Jurkat, Clone E6-1 (cell line): ENCODE measurements at regions not wholly inside any gene's neighbourhood (a gene's known extent, or its start where the extent isn't known, plus 50 kb on each side); places are given as distances from the start of the nearest gene placed in this dataset.

Experiments used
- DNase-seq: peaks from one replicate; pipeline ENCODE4 v3.0.0-alpha.2; 2011; ENCODE audit warnings: low read depth, low spot score
- H3K4me3 ChIP-seq: 2 replicates; pipeline ENCODE4 v1.5.1; 2011; ENCODE audit warnings: mild to moderate bottlenecking, low read length, control low read depth, moderate library complexity

DNA sequence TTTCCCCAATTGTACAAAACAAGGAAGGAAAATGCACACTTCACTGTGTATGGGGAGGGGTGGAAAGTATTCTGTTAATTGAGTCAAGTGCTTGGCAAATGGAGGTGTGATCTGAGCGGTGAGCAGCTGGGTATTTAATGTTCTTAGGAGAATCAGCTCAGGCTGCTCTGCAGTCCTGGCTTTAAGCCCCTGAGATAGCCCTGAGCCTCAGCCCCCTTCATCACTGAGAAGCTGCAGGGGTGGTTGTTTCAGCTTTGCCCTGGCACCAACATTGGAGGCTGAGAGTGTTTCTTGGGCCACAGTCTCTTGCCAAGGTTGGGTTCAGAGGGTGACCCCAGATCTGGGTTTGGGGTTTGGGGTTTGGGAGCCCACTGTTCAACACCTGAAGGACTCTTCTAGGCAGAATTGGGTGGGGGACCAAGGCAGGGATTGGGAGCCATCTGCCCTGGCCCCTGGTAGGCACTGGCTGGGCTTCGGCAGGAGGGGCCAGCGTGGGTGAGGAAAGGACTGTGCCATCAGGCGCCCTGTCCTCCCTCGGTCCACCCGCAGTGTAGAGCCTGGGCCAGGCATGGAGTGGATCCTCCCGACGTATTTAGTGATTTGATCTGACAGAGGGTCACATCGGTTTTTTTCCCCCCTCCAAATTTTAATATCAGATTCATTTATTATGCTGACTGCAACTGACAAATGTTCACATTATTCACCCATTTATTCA, 66.7 kb upstream of the ZNF536 start:
- no peak for DNase-seq
- no peak overlapping the region for H3K4me3 ChIP-seq

DNA sequence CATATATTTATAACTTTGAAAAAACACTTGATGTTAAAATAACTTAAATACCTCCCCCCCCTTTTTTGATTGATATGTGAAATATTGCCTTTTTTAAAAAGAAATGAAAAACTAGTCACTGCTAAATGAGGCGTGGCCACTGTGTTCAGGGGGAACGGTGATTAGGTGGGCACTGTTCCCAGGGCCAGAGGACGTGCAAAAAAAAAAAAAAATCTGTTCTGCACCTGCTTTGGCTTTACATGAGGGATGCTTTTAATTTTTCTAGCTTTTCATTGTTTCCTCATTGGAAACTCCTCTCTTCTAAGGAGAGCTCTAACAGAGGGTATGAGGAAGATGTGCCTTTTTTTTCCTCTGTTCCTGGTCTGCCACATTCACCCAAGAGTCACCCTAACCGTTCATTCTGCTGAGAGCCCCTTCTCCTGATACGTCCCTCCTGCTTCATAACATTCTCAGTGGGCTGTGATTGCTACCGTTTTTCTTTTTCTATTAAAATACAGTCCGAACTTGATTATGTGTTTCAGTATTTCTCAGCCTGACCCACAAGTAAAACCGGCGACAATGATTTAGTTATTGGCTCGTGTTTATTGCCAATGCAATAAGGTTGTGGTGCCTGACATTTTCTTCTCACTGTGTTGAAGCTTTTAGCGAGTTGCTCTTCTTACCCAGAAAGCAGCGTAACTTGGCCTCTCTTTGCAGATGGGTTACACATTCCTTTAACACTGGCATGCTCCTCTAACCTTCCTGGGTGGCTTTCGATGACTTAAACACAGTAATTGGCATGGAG, 64.8 kb upstream of the ZNF536 start:
- no peak for DNase-seq
- no peak overlapping the region for H3K4me3 ChIP-seq

DNA sequence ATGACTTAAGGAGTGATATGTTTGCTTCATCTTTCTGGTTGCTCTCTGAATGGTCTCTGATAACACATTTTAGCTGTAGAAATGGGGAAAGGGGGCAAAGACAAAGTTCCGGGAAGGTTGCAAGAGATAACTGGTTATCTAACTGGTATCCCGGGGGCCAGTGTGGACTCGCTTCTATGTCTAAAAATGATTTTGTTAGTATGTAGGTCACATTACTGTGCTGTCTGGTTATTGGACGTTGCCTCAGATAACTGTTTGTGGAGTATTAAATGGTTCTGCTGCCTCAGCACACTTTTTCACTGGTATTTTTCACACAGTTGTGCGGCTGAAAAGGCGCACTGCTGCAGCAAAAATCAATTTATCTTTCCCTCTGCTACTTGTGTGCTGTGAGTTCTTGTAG, 63.0 kb upstream of the ZNF536 start:
- no peak overlapping the region for H3K4me3 ChIP-seq
- DNase-seq: no peak

DNA sequence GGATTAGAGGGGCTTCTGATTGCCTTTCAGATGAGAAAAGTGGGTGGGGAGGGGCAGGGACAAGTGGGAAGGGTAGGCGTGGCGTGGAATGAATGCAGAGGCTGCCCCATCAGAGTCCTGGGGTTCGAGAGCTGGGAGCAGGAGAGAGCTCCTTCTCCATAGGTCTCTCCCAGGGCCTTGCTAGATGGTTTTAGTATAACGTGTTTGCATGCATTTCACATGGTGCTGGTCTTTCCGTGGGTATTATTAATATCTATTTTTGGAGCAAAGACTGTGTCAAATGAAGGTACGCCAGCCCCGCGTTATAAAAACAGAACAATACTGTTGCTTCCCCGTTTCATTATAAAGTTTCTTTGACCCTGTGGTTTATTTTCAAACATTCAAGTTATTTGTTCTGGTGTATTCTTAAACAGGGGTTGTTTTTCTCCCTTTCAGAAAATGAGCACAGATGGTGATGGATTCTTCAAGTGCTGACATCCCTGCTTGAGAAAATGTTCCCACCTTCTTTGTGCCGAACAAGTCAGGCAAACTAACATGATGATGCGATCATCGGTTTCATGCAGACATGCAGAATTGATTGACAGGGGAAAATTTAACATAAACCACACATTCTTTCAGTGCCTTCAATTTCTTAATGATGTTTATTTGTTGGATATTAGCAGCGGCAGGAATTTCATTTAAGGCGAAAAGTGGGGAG, 62.1 kb upstream of the ZNF536 start:
- no peak for DNase-seq
- H3K4me3 ChIP-seq: no peak overlapping the region

DNA sequence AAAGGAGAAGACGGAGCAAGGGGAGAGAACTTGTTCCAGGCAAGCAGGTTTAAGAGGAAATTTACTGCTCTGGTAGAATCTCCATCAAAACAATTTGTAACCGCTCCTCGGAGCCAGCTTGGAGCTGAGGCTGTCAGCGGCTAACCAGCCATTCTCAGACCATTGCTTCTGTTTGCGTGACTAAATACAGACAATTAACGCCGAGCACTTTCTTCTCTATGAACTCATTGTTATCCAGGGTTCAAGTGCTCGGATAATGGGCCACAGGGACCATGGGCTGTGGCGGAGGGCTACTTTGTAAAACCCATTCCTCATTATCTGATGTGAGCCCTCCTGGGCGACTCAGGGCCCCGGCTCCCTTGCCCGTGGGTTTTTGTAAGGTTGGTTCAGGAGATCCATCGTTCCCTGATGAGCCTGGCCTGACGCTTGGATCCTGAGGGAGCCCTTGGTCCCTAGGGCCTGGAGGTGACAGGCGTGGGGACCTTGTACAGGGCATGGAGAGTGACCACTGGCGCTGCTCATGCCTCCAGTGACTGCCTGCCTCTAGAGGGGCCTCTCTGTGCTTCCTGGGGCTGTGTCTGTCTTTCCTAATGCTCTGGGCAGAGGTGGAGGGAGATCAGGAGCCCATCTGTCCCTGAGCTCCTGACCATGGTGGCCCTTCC, 61.5 kb upstream of the ZNF536 start:
- no peak for DNase-seq
- no peak overlapping the region for H3K4me3 ChIP-seq

DNA sequence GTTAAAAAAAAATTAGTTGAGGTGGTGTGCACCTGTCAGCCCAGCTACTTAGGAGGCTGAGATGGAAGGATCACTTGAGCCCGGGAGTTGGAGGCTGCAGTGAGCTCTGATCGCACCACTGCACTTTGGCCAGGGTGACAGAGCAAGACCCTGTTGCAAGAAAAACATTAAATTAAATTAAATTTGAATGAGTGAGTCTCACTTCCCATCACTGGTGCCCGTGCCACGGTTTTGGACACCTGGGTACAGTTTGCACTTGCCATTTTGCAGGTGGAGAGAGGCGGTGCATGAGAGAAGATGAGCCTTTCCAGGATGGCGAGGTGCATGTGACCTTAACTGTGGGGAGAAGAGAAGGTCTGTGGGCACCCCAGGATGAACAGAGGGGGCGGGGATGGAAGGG, 60.3 kb upstream of the ZNF536 start:
- H3K4me3 ChIP-seq: no peak overlapping the region
- no peak for DNase-seq

DNA sequence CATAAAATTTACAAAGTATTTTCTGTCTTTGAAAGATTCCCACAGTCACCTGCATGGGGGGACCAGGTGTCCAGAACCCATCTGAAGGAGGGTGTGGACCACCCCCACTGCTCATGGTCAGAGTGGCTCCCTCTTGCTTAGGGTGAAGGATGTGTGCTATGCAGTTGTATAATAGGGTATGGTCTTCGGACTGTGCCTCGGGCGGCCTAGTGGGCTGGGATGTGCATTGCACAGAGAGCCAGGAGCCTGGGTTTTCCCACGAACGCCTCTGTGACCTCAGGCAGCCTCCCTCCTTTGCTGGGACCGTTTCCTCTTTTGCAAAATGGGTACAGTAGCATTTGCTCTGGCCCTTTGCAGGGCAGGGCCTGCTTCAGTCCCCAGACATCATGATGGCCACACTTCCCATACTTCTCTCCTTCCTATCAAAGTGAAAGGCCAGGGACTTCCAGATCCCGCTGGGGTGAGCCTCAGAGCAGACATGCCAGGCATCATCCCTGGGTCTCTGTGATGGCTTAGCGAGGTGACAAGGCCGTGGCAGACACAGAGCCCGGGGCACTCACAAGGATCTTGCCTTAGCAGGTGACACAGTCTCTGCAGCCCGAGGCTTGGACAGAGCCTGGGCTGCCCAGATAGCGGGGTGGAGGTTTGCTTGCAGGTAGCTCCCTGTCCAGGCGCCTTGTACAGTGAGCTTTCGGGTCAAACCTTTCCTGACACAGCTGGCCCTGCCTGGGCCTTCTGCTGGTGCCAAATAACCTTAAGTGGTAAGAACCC, 59.4 kb upstream of the ZNF536 start:
- DNase-seq: no peak
- H3K4me3 ChIP-seq: no peak overlapping the region

DNA sequence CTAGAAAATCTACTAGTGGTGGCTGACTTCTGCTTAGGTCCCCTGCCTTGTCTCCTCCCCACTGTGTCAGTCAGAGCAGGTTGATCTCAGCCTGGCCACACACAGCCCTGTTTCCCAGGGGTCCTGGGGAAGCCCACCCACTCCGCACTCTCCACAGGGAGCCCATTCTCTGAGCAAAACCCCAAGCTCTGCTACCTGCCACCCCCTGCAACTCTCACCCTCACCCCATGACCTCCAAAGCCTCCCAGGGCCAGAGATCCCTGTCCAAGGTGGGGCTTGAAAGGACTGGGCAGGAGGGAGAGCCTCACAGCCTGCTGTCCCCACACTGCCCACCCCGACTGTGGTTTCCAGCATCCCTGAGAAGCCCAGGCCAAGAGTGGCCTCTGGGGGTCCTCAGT, 58.8 kb upstream of the ZNF536 start:
- no peak for DNase-seq

DNA sequence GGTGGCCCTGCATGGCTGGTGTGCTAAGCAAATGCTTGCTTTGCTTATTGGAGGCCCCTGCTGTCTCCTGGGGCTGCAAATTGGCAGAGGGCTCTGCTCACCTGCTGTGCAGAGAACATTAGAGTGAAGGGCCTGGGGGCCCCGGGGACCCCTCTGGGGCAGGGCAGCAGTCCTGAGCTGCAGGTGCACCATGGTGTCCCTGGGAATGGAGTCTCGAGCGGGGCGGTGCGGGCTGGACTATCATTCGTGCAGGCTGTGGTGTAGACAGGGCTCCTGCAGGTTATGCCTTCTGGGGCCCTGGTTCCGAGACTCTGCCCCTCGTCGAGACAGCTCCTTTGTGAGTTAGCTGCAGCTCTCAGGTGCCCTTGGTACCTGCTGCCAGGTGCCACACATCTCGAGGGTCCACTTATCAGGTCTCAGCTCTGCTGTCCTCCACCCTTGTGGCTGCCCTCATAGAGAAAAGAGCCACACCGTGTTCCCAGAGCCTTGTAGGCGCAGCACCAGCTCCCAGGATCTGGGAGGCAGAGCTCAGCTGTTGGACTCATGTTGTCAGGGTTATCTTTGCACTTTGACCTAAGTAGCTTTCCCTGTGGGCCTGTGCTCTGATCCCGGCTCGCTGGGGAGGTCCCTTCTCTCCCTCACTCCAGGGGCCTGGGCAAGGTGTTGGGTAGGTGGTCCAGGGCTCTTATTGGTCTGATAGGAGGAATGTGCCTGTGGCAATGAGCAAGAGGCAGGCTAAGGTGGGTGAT, 58.0 kb upstream of the ZNF536 start:
- DNase-seq: no peak
- H3K4me3 ChIP-seq: no peak overlapping the region

More for the DNA sequence above, 58.8 kb upstream of the ZNF536 start:
- no peak overlapping the region for H3K4me3 ChIP-seq

DNA sequence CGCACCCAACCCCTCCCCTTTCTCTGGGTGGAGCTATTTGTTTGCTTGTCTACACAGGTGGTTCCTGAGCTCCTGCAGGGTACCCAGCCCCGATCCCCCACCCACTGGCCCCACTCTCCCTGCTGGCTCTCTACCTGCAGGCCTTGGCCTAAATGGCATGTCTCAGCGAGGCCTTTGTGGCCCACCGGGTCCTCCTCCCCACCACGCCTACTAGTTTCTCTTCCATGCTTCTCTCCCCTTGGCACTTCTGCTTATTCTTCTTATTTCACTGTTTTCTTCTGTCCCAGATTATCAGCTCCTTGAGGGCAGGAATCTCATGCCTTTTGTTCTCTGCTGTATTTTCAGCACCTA, 57.4 kb upstream of the ZNF536 start:
- no peak overlapping the region for H3K4me3 ChIP-seq
- no peak for DNase-seq

DNA sequence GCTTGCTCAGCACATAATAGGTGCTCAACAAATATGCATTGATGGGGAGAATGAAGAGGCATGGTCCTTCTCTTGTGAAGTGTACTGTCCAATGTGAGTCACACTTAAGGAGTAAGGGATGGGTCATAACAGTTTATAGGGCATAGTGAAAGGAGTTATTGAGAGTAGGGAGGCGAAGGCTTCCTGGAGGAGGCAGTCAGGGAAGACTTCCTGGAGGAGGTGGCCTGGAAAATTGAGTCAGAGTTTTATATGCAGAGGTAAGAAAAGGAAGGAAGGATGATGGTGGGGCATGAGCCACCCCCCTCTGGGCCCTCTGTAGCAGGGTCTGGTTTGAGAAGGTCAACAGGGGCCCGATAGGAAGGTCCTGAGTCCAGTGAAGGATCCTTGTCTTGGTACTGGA, 57.0 kb upstream of the ZNF536 start:
- H3K4me3 ChIP-seq: no peak overlapping the region
- DNase-seq: no peak

DNA sequence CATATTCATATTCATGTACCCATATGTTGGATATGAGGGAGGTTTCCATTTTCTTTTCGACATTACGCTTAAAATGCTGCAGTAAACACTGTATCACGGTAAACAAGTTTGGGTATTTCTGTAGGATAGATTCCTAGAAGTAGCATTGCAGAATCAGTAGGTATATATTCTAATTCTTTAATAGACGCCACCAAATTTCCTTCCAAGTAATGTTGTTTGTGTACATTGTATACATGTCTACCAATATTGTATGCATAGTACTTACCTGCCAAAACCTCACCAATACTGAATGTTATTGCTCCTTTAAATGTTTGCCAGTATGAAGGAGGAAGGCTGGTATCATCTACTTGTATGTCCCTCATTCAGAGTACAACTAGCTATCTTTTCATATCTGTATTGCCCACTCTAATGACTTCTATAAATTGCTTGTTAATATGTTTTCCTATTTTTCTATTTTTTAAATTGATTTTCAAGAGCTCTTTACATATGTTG, 56.1 kb upstream of the ZNF536 start:
- no peak for DNase-seq
- no peak overlapping the region for H3K4me3 ChIP-seq

DNA sequence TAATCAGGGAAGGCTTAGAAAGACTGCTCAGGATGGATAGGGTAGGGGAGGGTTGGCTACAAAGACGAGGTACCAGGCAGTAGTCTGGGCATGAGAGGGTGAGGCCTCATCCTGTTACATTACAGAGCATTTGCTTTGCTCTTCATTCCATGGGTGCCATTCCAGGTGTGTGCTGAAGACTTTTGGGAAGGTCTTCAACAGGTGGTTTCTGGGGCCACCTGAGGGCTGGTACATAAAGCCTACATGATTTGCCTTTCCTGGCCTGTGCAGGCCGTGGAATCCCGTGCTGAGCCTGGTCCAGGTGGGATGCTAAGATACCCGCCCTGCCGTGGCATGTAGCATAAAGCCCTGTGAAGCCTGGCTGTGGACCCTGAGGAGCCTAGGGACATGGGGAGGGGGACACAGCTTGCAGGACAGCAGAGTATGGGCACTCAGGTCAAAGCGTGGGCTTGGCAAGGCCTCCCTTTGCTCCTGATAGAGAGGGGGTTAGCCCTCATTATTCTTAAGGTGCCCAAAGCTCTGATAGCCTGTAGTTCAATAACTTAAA, 55.6 kb upstream of the ZNF536 start:
- DNase-seq: no peak
- H3K4me3 ChIP-seq: no peak overlapping the region

DNA sequence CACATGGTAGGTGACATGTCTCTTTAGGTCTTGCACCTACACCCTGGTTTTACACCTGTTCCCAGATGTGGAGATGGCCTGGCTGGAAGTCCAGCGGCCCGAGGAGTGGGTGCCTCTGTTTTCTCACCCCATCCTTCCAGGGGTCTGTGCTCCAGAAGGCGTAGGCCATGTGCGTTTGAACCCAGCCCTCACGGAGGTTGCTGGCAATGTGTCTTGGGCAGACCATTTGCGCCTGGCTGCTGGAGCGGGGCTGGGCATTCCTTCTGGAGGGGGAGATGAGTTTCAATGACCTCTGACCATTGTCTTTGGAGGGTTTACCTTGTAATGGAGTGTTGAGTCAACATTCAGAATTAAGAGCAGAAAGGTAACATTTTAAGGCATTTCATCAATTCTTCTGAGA, 54.8 kb upstream of the ZNF536 start:
- DNase-seq: no peak
- H3K4me3 ChIP-seq: no peak overlapping the region

DNA sequence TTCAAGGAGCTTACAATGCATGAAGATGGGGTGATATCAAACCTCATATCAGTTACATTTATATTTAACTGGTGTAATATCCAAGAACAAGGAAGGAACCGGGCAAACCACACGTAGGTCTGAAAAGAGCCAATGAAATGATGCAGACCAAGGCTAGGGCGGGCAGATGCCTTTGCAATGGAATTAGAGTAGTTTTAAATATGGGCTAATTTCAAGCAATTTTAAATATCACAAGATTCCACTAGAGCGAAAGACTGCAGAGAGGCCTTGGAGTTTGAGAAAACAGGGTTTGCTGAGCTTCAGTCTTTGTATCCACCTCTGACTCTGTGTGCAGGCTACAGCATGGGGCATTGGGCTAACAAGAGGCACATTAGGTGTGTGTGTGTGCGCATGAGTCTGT, 53.9 kb upstream of the ZNF536 start:
- DNase-seq: no peak
- no peak overlapping the region for H3K4me3 ChIP-seq

DNA sequence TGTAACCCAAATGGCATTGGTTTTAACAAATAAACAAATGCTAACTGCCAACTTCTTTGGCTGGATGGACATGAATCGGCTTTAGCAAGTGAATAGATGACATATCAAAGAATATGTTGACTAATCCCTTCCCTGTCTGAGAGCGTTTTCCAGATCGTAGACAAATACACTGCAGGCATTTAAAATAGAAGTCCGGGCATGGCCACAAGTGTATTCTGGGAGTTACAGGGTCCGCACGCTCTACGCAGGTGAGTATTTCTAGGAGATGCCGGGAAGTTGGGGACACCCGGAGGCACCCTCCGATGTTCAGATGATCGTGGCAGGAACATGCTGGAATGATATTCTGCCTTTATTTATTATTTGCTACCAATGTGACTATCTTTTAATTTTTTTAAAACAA, 53.2 kb upstream of the ZNF536 start:
- DNase-seq: no peak
- no peak overlapping the region for H3K4me3 ChIP-seq

DNA sequence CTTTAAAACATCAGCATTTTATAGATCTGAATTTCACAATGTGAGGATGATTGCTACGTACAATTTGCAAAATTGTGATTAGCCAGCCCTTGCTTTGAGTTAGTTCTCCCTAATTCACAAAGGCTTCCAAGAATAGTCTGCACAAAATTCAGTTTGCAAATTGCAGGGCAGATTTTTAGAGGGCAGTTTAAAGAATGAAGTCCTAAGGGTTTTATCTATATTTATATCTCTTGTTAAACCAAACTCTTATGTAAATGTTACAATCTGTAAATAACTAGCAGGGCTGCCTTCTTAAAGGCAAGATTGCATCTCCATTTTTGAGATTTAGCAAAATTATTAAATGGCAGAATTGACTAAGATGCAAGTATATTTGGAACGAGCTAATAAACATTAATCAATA, 52.8 kb upstream of the ZNF536 start:
- DNase-seq: no peak
- no peak overlapping the region for H3K4me3 ChIP-seq

DNA sequence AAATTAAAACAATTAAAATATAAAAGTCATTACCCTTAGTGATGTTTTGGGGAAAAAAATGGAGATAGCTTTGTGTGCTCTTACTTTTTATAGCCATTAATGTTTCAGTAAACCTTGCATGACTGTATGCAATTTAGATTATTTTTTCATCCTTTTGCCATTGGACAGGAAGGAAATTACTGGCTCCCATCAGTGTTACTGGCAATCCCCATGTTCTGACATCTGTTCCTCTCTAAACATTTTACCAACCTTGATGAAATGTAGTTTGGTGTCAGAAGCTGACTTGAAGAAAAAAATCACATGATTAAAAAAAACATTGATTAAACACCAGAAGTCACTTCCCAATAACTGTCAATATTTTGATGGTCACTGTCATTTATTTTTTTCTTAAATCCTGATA, 52.3 kb upstream of the ZNF536 start:
- no peak for DNase-seq
- H3K4me3 ChIP-seq: no peak overlapping the region
